ENCODE measurements at regions not wholly inside any gene's neighbourhood (a gene's known extent, or its start where the extent isn't known, plus 50 kb on each side); places are given as distances from the start of the nearest gene placed in this dataset.

DNA sequence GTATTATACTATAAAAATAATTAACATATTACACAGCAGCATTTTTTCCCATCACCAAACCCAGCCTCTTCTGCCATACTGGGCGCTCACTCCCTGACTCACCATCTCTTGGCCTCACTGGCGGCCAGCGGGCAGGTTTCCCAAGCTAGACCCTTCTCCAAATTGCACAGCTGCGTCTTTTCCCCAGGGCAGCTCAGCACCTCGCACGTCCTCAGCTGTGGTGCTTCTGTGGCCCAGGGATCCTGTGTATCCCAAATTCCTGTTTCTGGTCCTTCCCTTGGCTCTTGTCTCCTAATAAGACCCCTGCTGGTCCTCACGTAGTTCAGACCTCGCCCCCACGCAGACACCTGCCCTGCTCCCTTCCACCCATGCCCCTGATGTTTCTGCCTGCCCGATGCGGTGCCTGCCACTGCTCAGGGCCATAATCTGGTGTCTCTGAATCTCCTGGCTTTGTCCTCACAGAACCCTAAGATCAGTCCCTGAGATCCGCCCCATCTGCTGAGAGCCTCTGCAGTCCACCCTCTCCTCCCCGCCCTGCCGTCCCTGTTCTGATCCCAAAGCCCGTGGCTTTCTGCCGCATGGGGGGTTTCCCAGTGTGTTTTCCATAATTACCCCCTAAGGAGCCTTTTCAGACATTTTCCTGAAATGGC is 290.1 kb downstream of the TCERG1L start:
- H3K27ac Mint-ChIP-seq: no peak overlapping the region

DNA sequence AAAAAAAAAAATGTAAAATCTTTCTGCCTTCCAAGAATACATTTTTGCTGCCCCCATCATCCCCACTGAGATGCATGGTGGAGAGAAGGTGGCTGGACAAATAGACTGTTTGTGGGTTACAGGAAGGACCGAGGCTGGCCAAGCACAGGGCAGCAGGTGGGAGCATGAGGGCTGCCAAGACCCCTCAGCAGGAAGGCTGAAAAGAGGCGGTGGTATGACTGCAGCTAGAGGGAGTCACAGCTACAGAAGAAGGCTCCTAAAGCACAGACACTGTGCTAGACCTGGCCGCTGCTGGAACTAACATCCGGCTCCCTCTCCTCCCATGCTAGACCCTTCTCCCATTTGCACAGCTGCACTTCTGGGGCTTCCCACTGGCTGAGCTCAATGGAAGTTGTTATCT is 289.6 kb downstream of the TCERG1L start:
- no peak for ATAC-seq (replicated peaks in 1 of 4)
- no peaks in the 10 kb centered on the region for H3K4me1 Mint-ChIP-seq
- no peaks in the 10 kb centered on the region for H3K36me3 Mint-ChIP-seq
- H3K4me3 Mint-ChIP-seq: no peak overlapping the region
- peaks cover 0 to 5% of the 10 kb centered on the region in 2 donors for H3K27me3 Mint-ChIP-seq
- Histone ChIP-seq H3K4me3 (ENCODE audit: control insufficient read depth in 1 of 2, extremely low read depth in 1 of 2, low read length in 1 of 2) (no peak overlapping the region), H3K9me3 (no peaks in the 10 kb centered on the region), H3K27ac (ENCODE audit: low read length) (no peak overlapping the region), H3K36me3 (ENCODE audit: control insufficient read depth in 2 of 2, extremely low read depth in 1 of 2, insufficient read depth in 1 of 2, low read length in 1 of 2) (no peaks in the 10 kb centered on the region), H3K27me3 (replicated peaks in 1 of 2; ENCODE audit: control insufficient read depth in 2 of 2, extremely low read depth in 1 of 2, insufficient read depth in 2 of 2, low read length in 1 of 2) (peaks cover 0 to 3% of the 10 kb centered on the region in 2 experiments), H3K4me1 (ENCODE audit: control insufficient read depth in 1 of 2, extremely low read depth in 1 of 2, insufficient read depth in 2 of 2, low read length in 2 of 2) (no peaks in the 10 kb centered on the region)
- no peak for DNase-seq
- ChIA-PET POLR2A (no interaction called here), CTCF (no interaction called here)
- H3K27ac Mint-ChIP-seq: no peak overlapping the region
- no peaks in the 10 kb centered on the region for H3K9me3 Mint-ChIP-seq
- 67% methylated on average over 1 of the region's 4 CpGs for WGBS (ENCODE audit: insufficient coverage)

More for the DNA sequence above, 290.1 kb downstream of the TCERG1L start:
- Histone ChIP-seq H3K9me3 (no peaks in the 10 kb centered on the region), H3K36me3 (ENCODE audit: control insufficient read depth in 2 of 2, extremely low read depth in 1 of 2, insufficient read depth in 1 of 2, low read length in 1 of 2) (no peaks in the 10 kb centered on the region), H3K4me3 (ENCODE audit: control insufficient read depth in 1 of 2, extremely low read depth in 1 of 2, low read length in 1 of 2) (no peak overlapping the region), H3K4me1 (ENCODE audit: control insufficient read depth in 1 of 2, extremely low read depth in 1 of 2, insufficient read depth in 2 of 2, low read length in 2 of 2) (no peaks in the 10 kb centered on the region), H3K27ac (ENCODE audit: low read length) (no peak overlapping the region), H3K27me3 (replicated peaks in 1 of 2; ENCODE audit: control insufficient read depth in 2 of 2, extremely low read depth in 1 of 2, insufficient read depth in 2 of 2, low read length in 1 of 2) (peaks cover 0 to 3% of the 10 kb centered on the region in 2 experiments)
- POLR2A ChIA-PET: no interaction called here
- H3K9me3 Mint-ChIP-seq: no peaks in the 10 kb centered on the region
- CTCF ChIA-PET: no interaction called here
- 92% methylated on average over 14 of the region's 16 CpGs for WGBS (ENCODE audit: insufficient coverage)
- no peaks in the 10 kb centered on the region for H3K36me3 Mint-ChIP-seq
- H3K27me3 Mint-ChIP-seq: peaks cover 0 to 5% of the 10 kb centered on the region in 2 donors
- no peaks in the 10 kb centered on the region for H3K4me1 Mint-ChIP-seq
- no peak overlapping the region for H3K4me3 Mint-ChIP-seq
- DNase-seq (no peak), ATAC-seq (replicated peaks in 1 of 4) (no peak)

DNA sequence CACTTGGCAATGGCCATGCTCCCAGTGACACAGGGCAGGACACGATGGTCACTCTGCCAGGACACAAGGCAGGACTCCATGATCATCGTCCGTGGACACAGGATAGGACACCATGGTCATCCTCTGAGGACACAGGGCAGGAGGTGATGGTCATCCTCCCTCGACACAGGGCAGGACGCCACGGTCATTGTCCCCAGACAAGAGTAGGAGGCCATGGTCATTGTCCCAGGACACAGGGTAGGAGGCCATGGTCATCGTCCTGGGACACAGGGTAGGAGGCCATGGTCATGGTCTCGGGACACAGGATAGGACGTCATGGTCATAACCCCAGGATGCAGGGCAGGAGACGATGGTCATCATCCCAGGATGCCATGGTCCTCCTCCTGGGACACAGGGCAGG is 289.2 kb downstream of the TCERG1L start:
- no peak overlapping the region for H3K27ac Mint-ChIP-seq
- ATAC-seq (replicated peaks in 1 of 4) (no peak), DNase-seq (no peak)
- H3K9me3 Mint-ChIP-seq: no peaks in the 10 kb centered on the region
- no peaks in the 10 kb centered on the region for H3K4me1 ChIP-seq (ENCODE audit: control insufficient read depth in 1 of 2, extremely low read depth in 1 of 2, insufficient read depth in 2 of 2, low read length in 2 of 2)
- POLR2A ChIA-PET: no interaction called here
- H3K27ac ChIP-seq (ENCODE audit: low read length): no peak overlapping the region
- WGBS (ENCODE audit: insufficient coverage): 85% methylated on average over 10 of the region's 10 CpGs
- H3K27me3 Mint-ChIP-seq: peaks cover 0 to 5% of the 10 kb centered on the region in 2 donors
- no peak overlapping the region for H3K4me3 ChIP-seq (ENCODE audit: control insufficient read depth in 1 of 2, extremely low read depth in 1 of 2, low read length in 1 of 2)
- no peaks in the 10 kb centered on the region for H3K36me3 ChIP-seq (ENCODE audit: control insufficient read depth in 2 of 2, extremely low read depth in 1 of 2, insufficient read depth in 1 of 2, low read length in 1 of 2)
- no peaks in the 10 kb centered on the region for H3K4me1 Mint-ChIP-seq
- CTCF ChIA-PET: no interaction called here
- no peaks in the 10 kb centered on the region for H3K9me3 ChIP-seq
- H3K27me3 ChIP-seq (replicated peaks in 1 of 2; ENCODE audit: control insufficient read depth in 2 of 2, extremely low read depth in 1 of 2, insufficient read depth in 2 of 2, low read length in 1 of 2): peaks cover 0 to 3% of the 10 kb centered on the region in 2 experiments
- no peak overlapping the region for H3K4me3 Mint-ChIP-seq
- no peaks in the 10 kb centered on the region for H3K36me3 Mint-ChIP-seq

DNA sequence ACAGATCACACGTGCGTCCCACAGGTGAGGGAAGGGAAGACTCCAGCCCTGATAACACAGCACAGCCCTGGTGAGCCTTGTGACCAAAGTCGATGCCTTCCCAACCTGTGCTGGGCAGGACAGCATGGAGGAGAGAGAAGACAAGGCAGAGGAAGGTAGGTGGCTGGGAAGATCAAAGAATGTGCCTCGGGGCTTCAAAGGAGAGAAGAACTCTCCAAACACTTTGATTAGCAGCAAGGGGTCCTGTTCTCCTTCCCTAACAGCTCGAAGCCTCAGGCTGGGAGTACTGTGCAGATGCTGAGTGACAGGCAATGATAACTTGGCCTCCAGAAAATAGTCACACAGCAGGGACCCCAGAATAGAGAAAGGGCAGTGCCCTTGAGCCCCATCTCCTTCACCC is 288.5 kb downstream of the TCERG1L start:
- Mint-ChIP-seq H3K36me3 (no peaks in the 10 kb centered on the region), H3K4me3 (no peak overlapping the region), H3K27me3 (peaks cover 0 to 5% of the 10 kb centered on the region in 2 donors), H3K27ac (no peak overlapping the region), H3K4me1 (no peaks in the 10 kb centered on the region), H3K9me3 (no peaks in the 10 kb centered on the region)
- Histone ChIP-seq H3K27me3 (replicated peaks in 1 of 2; ENCODE audit: control insufficient read depth in 2 of 2, extremely low read depth in 1 of 2, insufficient read depth in 2 of 2, low read length in 1 of 2) (peaks cover 0 to 3% of the 10 kb centered on the region in 2 experiments), H3K27ac (ENCODE audit: low read length) (no peak overlapping the region), H3K4me3 (ENCODE audit: control insufficient read depth in 1 of 2, extremely low read depth in 1 of 2, low read length in 1 of 2) (no peak overlapping the region), H3K4me1 (ENCODE audit: control insufficient read depth in 1 of 2, extremely low read depth in 1 of 2, insufficient read depth in 2 of 2, low read length in 2 of 2) (no peaks in the 10 kb centered on the region), H3K9me3 (no peaks in the 10 kb centered on the region), H3K36me3 (ENCODE audit: control insufficient read depth in 2 of 2, extremely low read depth in 1 of 2, insufficient read depth in 1 of 2, low read length in 1 of 2) (no peaks in the 10 kb centered on the region)
- DNase-seq (no peak), ATAC-seq (replicated peaks in 1 of 4) (no peak)
- 93% methylated on average over 2 of the region's 5 CpGs for WGBS (ENCODE audit: insufficient coverage)
- CTCF ChIA-PET: no interaction called here
- POLR2A ChIA-PET: no interaction called here

DNA sequence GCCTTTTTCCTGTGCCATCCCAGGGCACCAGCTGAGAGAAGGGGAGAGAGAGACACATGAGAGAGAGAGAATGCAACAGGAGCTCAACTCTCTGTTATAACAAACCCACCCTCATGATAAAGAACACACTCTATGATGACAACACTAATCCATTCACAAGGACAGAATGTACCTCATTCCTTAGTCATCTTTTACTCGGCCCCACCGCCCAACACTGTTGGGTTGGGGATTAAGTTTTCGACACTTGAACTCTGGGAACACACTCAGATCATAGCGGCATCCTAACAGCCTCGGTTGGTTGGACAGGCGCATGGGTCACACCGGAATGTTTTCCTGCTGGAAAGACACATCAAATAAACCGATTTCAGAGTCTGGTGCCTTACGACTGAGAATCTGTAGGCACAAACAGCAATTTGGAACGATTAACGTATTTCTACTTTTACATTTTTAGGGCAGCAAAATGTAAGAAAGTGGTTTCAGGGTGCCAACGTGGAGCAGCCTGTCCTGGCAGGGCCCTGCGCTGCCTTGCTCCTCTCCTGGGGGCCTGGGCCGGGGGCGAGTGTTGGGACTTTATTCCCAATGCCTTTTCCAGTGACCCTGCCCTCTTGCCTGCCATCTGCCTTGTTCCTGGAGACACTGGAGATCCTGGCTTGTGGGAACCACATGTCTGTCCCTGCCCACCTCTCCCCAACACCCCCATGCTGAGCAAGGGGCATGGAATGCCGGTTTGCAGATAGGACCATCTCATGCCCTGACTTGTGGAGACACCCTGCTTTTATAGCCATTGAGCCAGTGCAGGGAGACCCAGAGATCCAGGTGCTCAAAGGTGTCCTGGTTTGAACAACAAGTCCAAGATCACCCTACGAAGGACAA is 287.0 kb downstream of the TCERG1L start:
- Histone ChIP-seq H3K9me3 (no peaks in the 10 kb centered on the region), H3K4me3 (ENCODE audit: control insufficient read depth in 1 of 2, extremely low read depth in 1 of 2, low read length in 1 of 2) (no peak overlapping the region), H3K4me1 (ENCODE audit: control insufficient read depth in 1 of 2, extremely low read depth in 1 of 2, insufficient read depth in 2 of 2, low read length in 2 of 2) (no peaks in the 10 kb centered on the region), H3K27me3 (replicated peaks in 1 of 2; ENCODE audit: control insufficient read depth in 2 of 2, extremely low read depth in 1 of 2, insufficient read depth in 2 of 2, low read length in 1 of 2) (peaks cover 0 to 3% of the 10 kb centered on the region in 2 experiments), H3K36me3 (ENCODE audit: control insufficient read depth in 2 of 2, extremely low read depth in 1 of 2, insufficient read depth in 1 of 2, low read length in 1 of 2) (no peaks in the 10 kb centered on the region), H3K27ac (ENCODE audit: low read length) (no peak overlapping the region)
- no peak for DNase-seq
- CTCF ChIA-PET: no interaction called here
- H3K27ac Mint-ChIP-seq: no peak overlapping the region
- no peaks in the 10 kb centered on the region for H3K4me1 Mint-ChIP-seq
- POLR2A ChIA-PET: no interaction called here
- no peaks in the 10 kb centered on the region for H3K36me3 Mint-ChIP-seq
- H3K27me3 Mint-ChIP-seq: peaks cover 0 to 5% of the 10 kb centered on the region in 2 donors
- H3K9me3 Mint-ChIP-seq: no peaks in the 10 kb centered on the region
- H3K4me3 Mint-ChIP-seq: no peak overlapping the region
- WGBS (ENCODE audit: insufficient coverage): 79% methylated on average over 15 of the region's 17 CpGs
- ATAC-seq (replicated peaks in 1 of 4): no peak

DNA sequence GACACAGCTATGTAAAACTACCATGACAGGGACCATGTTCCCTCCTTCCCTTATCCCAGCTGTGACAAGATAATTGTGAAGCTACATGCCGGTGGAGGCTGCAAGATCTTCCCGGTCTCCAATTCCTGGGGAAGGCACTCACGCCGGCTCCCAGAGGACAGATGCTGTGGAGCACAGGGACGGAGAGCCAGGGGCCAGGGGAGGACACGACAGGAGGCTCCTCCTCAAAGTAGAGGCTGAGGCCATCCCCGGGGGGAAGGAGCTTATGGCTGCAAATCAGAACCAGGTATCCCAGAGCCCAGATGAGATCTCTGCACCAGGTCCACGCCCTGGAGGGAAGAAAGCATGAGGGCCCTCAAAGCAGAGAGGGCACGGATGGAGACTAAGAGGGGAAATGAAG is 286.2 kb downstream of the TCERG1L start:
- H3K4me1 ChIP-seq (ENCODE audit: control insufficient read depth in 1 of 2, extremely low read depth in 1 of 2, insufficient read depth in 2 of 2, low read length in 2 of 2): no peaks in the 10 kb centered on the region
- peaks cover 0 to 3% of the 10 kb centered on the region in 2 experiments for H3K27me3 ChIP-seq (replicated peaks in 1 of 2; ENCODE audit: control insufficient read depth in 2 of 2, extremely low read depth in 1 of 2, insufficient read depth in 2 of 2, low read length in 1 of 2)
- no peaks in the 10 kb centered on the region for H3K4me1 Mint-ChIP-seq
- no peak overlapping the region for H3K27ac Mint-ChIP-seq
- H3K4me3 Mint-ChIP-seq: no peak overlapping the region
- H3K9me3 ChIP-seq: no peaks in the 10 kb centered on the region
- no peak for ATAC-seq (replicated peaks in 1 of 4)
- CTCF ChIA-PET: no interaction called here
- H3K27ac ChIP-seq (ENCODE audit: low read length): no peak overlapping the region
- DNase-seq: no peak
- H3K27me3 Mint-ChIP-seq: peaks cover 0 to 5% of the 10 kb centered on the region in 2 donors
- no peaks in the 10 kb centered on the region for H3K36me3 Mint-ChIP-seq
- no peaks in the 10 kb centered on the region for H3K9me3 Mint-ChIP-seq
- POLR2A ChIA-PET: no interaction called here
- H3K4me3 ChIP-seq (ENCODE audit: control insufficient read depth in 1 of 2, extremely low read depth in 1 of 2, low read length in 1 of 2): no peak overlapping the region
- 74% methylated on average over 6 of the region's 9 CpGs for WGBS (ENCODE audit: insufficient coverage)
- no peaks in the 10 kb centered on the region for H3K36me3 ChIP-seq (ENCODE audit: control insufficient read depth in 2 of 2, extremely low read depth in 1 of 2, insufficient read depth in 1 of 2, low read length in 1 of 2)

All from T-cell (primary cell).